ENCODE measurements at regions not wholly inside any gene's neighbourhood (a gene's known extent, or its start where the extent isn't known, plus 50 kb on each side); places are given as distances from the start of the nearest gene placed in this dataset.

- H3K27ac ChIP-seq = no peak overlapping the region
- TF ChIP-seq ZFX (IDR thresholded peaks at IDR 0.05) = no peak
- TF ChIP-seq CTCF (conservative IDR thresholded peaks at IDR 0.05) = no peak
Observed at GRCh38 chr15:93213281-93213680, 124.3 kb upstream of the RGMA start.

GRCh38 chr15:93212578-93212977 lies 123.6 kb upstream of the RGMA start:
- no peak overlapping the region for H3K27ac ChIP-seq
- TF ChIP-seq ZFX (IDR thresholded peaks at IDR 0.05) (no peak), CTCF (conservative IDR thresholded peaks at IDR 0.05) (no peak)

- no peak overlapping the region for H3K27ac ChIP-seq
- no peak for TF ChIP-seq ZFX (IDR thresholded peaks at IDR 0.05)
- no peak for TF ChIP-seq CTCF (conservative IDR thresholded peaks at IDR 0.05)
Observed at GRCh38 chr15:93210995-93211394, 122.0 kb upstream of the RGMA start.

GRCh38 chr15:93209690-93210445 lies 120.9 kb upstream of the RGMA start:
- TF ChIP-seq ZFX (IDR thresholded peaks at IDR 0.05) (no peak), CTCF (conservative IDR thresholded peaks at IDR 0.05) (no peak)
- no peak overlapping the region for H3K27ac ChIP-seq

GRCh38 chr15:93206893-93207292 lies 117.9 kb upstream of the RGMA start:
- no peak overlapping the region for H3K27ac ChIP-seq
- no peak for TF ChIP-seq ZFX (IDR thresholded peaks at IDR 0.05)
- TF ChIP-seq CTCF (conservative IDR thresholded peaks at IDR 0.05) = no peak

- H3K27ac ChIP-seq = no peak overlapping the region
- TF ChIP-seq CTCF (conservative IDR thresholded peaks at IDR 0.05) = no peak
- TF ChIP-seq ZFX (IDR thresholded peaks at IDR 0.05) = no peak
Observed at GRCh38 chr15:93205413-93205812, 116.4 kb upstream of the RGMA start.

GRCh38 chr15:93203036-93203435 lies 114.0 kb upstream of the RGMA start:
- no peak overlapping the region for H3K27ac ChIP-seq
- TF ChIP-seq CTCF (conservative IDR thresholded peaks at IDR 0.05) (no peak), ZFX (IDR thresholded peaks at IDR 0.05) (no peak)

All from C4-2B (cell line).